SK-N-MC (cell line): ENCODE measurements at regions not wholly inside any gene's neighbourhood (a gene's known extent, or its start where the extent isn't known, plus 50 kb on each side); places are given as distances from the start of the nearest gene placed in this dataset.

ENCODE experiments used
- EZH2 ChIP-seq: fragments of 200-600 bp; sonication (generic); IDR thresholded peaks from one replicate; pipeline ENCODE4 v1.6.1; 2017; ENCODE audit warnings: antibody characterized with exemption
- FOXP2 ChIP-seq: optimal IDR thresholded peaks from 2 replicates; pipeline ENCODE3; 2011; ENCODE audit warnings: mild to moderate bottlenecking, moderate library complexity; ENCODE audit not compliant: insufficient read depth; ENCODE audit errors: extremely low read length, control extremely low read depth
- POLR2AphosphoS5 ChIP-seq: IDR thresholded peaks from 2 replicates; pipeline ENCODE4 v1.6.1; 2012; ENCODE audit warnings: mild to moderate bottlenecking, low read depth, low read length, borderline replicate concordance

DNA sequence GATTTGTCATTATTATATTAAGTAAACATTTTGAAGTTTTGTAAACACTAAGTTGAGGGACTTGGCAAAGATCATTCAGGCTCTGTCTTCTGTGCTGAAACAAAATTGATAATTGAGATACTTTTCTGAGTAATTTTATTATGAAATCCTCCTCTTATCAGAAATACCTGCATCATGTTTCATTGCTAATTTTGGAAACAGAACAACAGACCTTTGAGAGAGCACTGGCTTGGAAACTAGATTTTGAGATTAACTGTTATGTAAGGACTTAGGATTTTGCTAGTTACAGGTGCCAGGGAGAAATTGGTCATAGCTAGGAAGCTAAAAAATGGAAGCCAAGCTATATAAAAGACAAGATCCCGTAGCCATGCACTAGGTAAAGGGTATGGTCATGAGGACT is 201.7 kb upstream of the DCN start:
- no peak for TF ChIP-seq EZH2
- no peak for TF ChIP-seq POLR2AphosphoS5
- TF ChIP-seq FOXP2, result no peak
